Mammary epithelial cell (primary cell): ENCODE measurements at regions not wholly inside any gene's neighbourhood (a gene's known extent, or its start where the extent isn't known, plus 50 kb on each side); places are given as distances from the start of the nearest gene placed in this dataset.

Experiments used
- EZH2 ChIP-seq: IDR thresholded peaks from 2 replicates; pipeline ENCODE4 v1.6.1; 2012; ENCODE audit warnings: low read length, inconsistent platforms, borderline replicate concordance
- TF ChIP-seq, protein P1 (sequence below), 2 donors: IDR thresholded peaks in 1 of 2; conservative IDR thresholded peaks in 1 of 2; 2 replicates each; pipeline ENCODE4 v1.5.1; 2011 to 2012; ENCODE audit warnings: inconsistent platforms in 2 of 2, low read length in 2 of 2, mild to moderate bottlenecking in 2 of 2, control low read depth in 1 of 2, low read depth in 1 of 2; ENCODE audit not compliant: insufficient read depth in 1 of 2; ENCODE audit errors: extremely low read depth in 1 of 2

DNA sequence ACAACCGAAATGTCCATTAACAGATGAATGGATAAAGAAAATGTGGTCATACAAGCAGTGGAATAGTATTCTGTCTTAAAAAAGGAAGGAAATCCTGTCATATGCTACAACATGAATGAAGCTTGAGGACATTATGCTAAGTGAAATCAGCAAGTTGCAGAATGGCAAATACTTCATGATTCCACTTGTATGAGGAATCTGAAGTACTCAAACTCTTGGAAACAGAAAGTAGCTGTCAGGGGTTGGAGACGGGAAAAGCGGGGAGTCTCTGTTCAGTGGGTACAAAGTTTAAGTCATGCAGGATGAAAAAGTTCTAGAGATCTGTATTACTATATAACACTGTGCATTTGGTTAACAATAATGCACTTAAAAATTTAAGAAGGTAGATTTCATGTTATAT, 209.0 kb upstream of the SIX2 start:
- TF ChIP-seq, protein P1, sequence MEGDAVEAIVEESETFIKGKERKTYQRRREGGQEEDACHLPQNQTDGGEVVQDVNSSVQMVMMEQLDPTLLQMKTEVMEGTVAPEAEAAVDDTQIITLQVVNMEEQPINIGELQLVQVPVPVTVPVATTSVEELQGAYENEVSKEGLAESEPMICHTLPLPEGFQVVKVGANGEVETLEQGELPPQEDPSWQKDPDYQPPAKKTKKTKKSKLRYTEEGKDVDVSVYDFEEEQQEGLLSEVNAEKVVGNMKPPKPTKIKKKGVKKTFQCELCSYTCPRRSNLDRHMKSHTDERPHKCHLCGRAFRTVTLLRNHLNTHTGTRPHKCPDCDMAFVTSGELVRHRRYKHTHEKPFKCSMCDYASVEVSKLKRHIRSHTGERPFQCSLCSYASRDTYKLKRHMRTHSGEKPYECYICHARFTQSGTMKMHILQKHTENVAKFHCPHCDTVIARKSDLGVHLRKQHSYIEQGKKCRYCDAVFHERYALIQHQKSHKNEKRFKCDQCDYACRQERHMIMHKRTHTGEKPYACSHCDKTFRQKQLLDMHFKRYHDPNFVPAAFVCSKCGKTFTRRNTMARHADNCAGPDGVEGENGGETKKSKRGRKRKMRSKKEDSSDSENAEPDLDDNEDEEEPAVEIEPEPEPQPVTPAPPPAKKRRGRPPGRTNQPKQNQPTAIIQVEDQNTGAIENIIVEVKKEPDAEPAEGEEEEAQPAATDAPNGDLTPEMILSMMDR (conservative IDR thresholded peaks at IDR 0.05 in 1 of 2, IDR thresholded peaks at IDR 0.05 in 1 of 2; ENCODE audit: extremely low read depth in 1 of 2, insufficient read depth in 1 of 2, low read depth in 1 of 2, low read length in 2 of 2): no peak
- no peak for TF ChIP-seq EZH2
